HepG2 (cell line): ENCODE measurements at regions not wholly inside any gene's neighbourhood (a gene's known extent, or its start where the extent isn't known, plus 50 kb on each side); places are given as distances from the start of the nearest gene placed in this dataset.

Source experiments
- ATAC-seq: fragments of 200-7000 bp; cut with Tn5 transposase; 3 replicates; pipeline ENCODE4 v1.9.1; 2020; ENCODE audit warnings: mild to moderate bottlenecking, moderate library complexity
- BruUV-seq: library from RNA; stranded (reverse); fragments of 400-500 nt; replicated peaks from 2 replicates; lab custom pipeline; 2021; lab: Mats Ljungman, UMichigan
- CTCF ChIA-PET: fragments of 300-600 bp; formaldehyde crosslinking; extraction: SDS; loops from one replicate; lab custom pipeline; 2021; ENCODE audit warnings: low total read pairs, inconsistent platforms, low intra/inter-chr PET ratio; lab: Yijun Ruan, JAX
- POLR2A ChIA-PET: fragments of 350-600 bp; sonication (Branson Sonifier 250); formaldehyde crosslinking; loops from one replicate; lab custom pipeline; 2020; ENCODE audit warnings: antibody characterized with exemption, inconsistent platforms; lab: Yijun Ruan, JAX
- DNase-seq: peaks from one replicate; pipeline ENCODE4 v3.0.0-alpha.2; 2015; ENCODE audit warnings: low spot score
- FAIRE-seq: peaks from 3 replicates; lab custom pipeline; 2011; peaks lifted over from hg19 to GRCh38; lab: Jason Lieb, UNC
- H2AFZ ChIP-seq: one replicate; pipeline ENCODE4 v1.6.1; 2011; ENCODE audit warnings: low read length, inconsistent platforms
- H3K27ac ChIP-seq: fragments of 300-600 bp; 3 replicates; pipeline ENCODE4 v1.8.0; 2011; ENCODE audit warnings: mixed run types, mild to moderate bottlenecking, mixed read lengths, low read length, inconsistent platforms; ENCODE audit not compliant: insufficient read depth; ENCODE audit errors: extremely low read length
- H3K27me3 ChIP-seq, 2 experiments: fragments of 200-600 bp in 1 of 2; 2 replicates in 1 of 2; 3 replicates in 1 of 2; pipeline versions ENCODE4 v1.6.0 to v1.8.0; 2011; ENCODE audit warnings: low read length in 2 of 2, mild to moderate bottlenecking in 2 of 2, moderate library complexity in 2 of 2, inconsistent platforms in 1 of 2; ENCODE audit not compliant: insufficient read depth in 2 of 2, control insufficient read depth in 1 of 2
- H3K36me3 ChIP-seq, 2 experiments: fragments of 200-600 bp in 1 of 2; replicated peaks in 1 of 2; 2 replicates in 1 of 2; 3 replicates in 1 of 2; pipeline versions ENCODE4 v1.5.1 to v1.8.0; 2011; ENCODE audit warnings: low read length in 2 of 2, inconsistent platforms in 1 of 2; ENCODE audit not compliant: insufficient read depth in 2 of 2, control insufficient read depth in 1 of 2
- H3K4me1 ChIP-seq: 2 replicates; pipeline ENCODE4 v1.5.1; 2012; ENCODE audit warnings: low read length, inconsistent platforms; ENCODE audit not compliant: insufficient read depth
- H3K4me2 ChIP-seq: 2 replicates; pipeline ENCODE4 v1.6.0; 2011; ENCODE audit warnings: low read depth, low read length, inconsistent platforms
- H3K4me3 ChIP-seq, 3 experiments: fragments of 200-600 bp in 1 of 3; sonication (generic), shearing (Covaris generic) in 1 of 3; replicated peaks in 1 of 3; 2 replicates each; pipeline ENCODE4 v1.5.1; 2011 to 2016; ENCODE audit warnings: low read length in 3 of 3, inconsistent platforms in 2 of 3, low read depth in 2 of 3, mild to moderate bottlenecking in 2 of 3, control low read depth in 1 of 3, mixed read lengths in 1 of 3; ENCODE audit not compliant: insufficient read depth in 1 of 3
- H3K79me2 ChIP-seq: one replicate; pipeline ENCODE4 v1.6.1; 2011; ENCODE audit warnings: low read length, inconsistent platforms; ENCODE audit not compliant: insufficient read depth
- H3K9ac ChIP-seq: 2 replicates; pipeline ENCODE4 v1.6.0; 2011; ENCODE audit warnings: mild to moderate bottlenecking, low read depth, low read length, inconsistent platforms; ENCODE audit not compliant: insufficient read depth
- H3K9me3 ChIP-seq: 2 replicates; pipeline ENCODE4 v1.5.1; 2012; ENCODE audit warnings: mild to moderate bottlenecking, low read length
- H4K20me1 ChIP-seq: 2 replicates; pipeline ENCODE4 v1.6.0; 2011; ENCODE audit warnings: inconsistent platforms, mild to moderate bottlenecking, low read length, moderate library complexity; ENCODE audit not compliant: insufficient read depth
- CREB1 ChIP-seq, 2 experiments: fragments of 450-650 bp in 1 of 2; IDR thresholded peaks; 2 replicates each; pipeline ENCODE4 v1.6.1; 2016 to 2017; ENCODE audit warnings: control low read depth in 1 of 2, mild to moderate bottlenecking in 1 of 2, missing compliant biosample characterization in 1 of 2, missing genetic modification characterization in 1 of 2
- FOXO1 ChIP-seq: sonication (generic); formaldehyde crosslinking; IDR thresholded peaks from 2 replicates; pipeline ENCODE4 v1.4.0; 2020; ENCODE audit warnings: missing genetic modification reagents
- GZF1 ChIP-seq: sonication (generic); formaldehyde crosslinking; IDR thresholded peaks from 2 replicates; pipeline ENCODE4 v1.5.1; 2020; ENCODE audit warnings: mild to moderate bottlenecking, missing genetic modification reagents
- ISX ChIP-seq: sonication (generic); formaldehyde crosslinking; conservative IDR thresholded peaks from 2 replicates; pipeline ENCODE4 v1.5.0; 2020; ENCODE audit warnings: missing genetic modification reagents
- RARG ChIP-seq: sonication (generic); formaldehyde crosslinking; IDR thresholded peaks from 2 replicates; pipeline ENCODE4 v1.4.0; 2020; ENCODE audit warnings: low read depth, mild to moderate bottlenecking, missing genetic modification reagents
- ZBTB1 ChIP-seq: sonication (generic); formaldehyde crosslinking; IDR thresholded peaks from 2 replicates; pipeline ENCODE4 v1.4.0; 2020; ENCODE audit warnings: missing genetic modification reagents, borderline replicate concordance
- ZNF143 ChIP-seq: sonication (generic); formaldehyde crosslinking; IDR thresholded peaks from 2 replicates; pipeline ENCODE4 v1.4.0; 2020; ENCODE audit warnings: missing genetic modification reagents
- ZNF383 ChIP-seq: sonication (generic); formaldehyde crosslinking; IDR thresholded peaks from 2 replicates; pipeline ENCODE4 v1.4.0; 2020; ENCODE audit warnings: missing genetic modification reagents, mild to moderate bottlenecking, borderline replicate concordance
- ZNF598 ChIP-seq: sonication (generic); formaldehyde crosslinking; IDR thresholded peaks from 2 replicates; pipeline ENCODE4 v1.5.1; 2020; ENCODE audit warnings: mild to moderate bottlenecking, missing genetic modification reagents, borderline replicate concordance
- ZNF720 ChIP-seq: sonication (generic); formaldehyde crosslinking; IDR thresholded peaks from 2 replicates; pipeline ENCODE4 v1.4.0; 2020; ENCODE audit warnings: missing genetic modification reagents
- ZNF75D ChIP-seq: sonication (generic); formaldehyde crosslinking; IDR thresholded peaks from 2 replicates; pipeline ENCODE4 v1.8.1; 2023; ENCODE audit warnings: missing genetic modification reagents, mild to moderate bottlenecking, borderline replicate concordance
- ZNF780A ChIP-seq: sonication (generic); formaldehyde crosslinking; IDR thresholded peaks from 2 replicates; pipeline ENCODE4 v1.8.0; 2022; ENCODE audit warnings: mild to moderate bottlenecking, missing genetic modification reagents, moderate library complexity
- ZNF841 ChIP-seq: sonication (generic); formaldehyde crosslinking; IDR thresholded peaks from 2 replicates; pipeline ENCODE4 v1.8.1; 2023; ENCODE audit warnings: missing genetic modification reagents, borderline replicate concordance
- WGBS: methylation state at CpG from one replicate; pipeline ENCODE4 v1.1.6; 2017; ENCODE audit warnings: low lambda C conversion rate; 5-methylcytosine and 5-hydroxymethylcytosine counted together
- in situ Hi-C: cut with HindIII; loops from 2 replicates; pipeline ENCODE4 v1.10.0; 2017; ENCODE audit warnings: low pct_unique_long_range_greater_than_20kb; ENCODE audit not compliant: extremely low pct_ligation_motif_present
- intact Hi-C: fragments of 100-400 bp; cut with micrococcal nuclease; formaldehyde crosslinking; loops from one replicate; pipeline ENCODE4 v1.10.0; 2022; ENCODE audit not compliant: unreplicated experiment
- TF ChIP-seq, protein P1 (sequence below): sonication (generic); formaldehyde crosslinking; IDR thresholded peaks from 2 replicates; pipeline ENCODE4 v1.8.0; 2022; ENCODE audit warnings: mild to moderate bottlenecking, missing genetic modification reagents, borderline replicate concordance

DNA sequence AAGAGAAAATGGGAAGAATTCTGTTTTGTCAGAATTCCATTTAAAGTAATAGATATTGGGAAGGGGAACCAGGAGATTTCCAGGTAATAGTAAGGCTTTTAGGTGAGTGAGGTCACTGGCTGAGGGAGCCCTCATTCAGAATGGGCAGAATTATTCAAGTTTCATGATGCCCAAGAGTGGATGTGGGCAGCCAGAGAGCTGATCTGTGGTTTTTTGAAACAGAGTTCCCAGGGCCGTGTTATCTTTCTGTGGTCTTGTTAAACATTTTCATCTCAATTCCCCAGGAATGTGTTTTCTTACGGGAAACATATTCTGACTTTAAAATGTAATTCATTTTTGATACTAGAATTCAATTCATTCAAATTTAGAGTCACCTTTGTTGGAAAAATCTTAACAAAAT is 182.0 kb upstream of the AADAT start (continued):
- TF ChIP-seq, protein P1, sequence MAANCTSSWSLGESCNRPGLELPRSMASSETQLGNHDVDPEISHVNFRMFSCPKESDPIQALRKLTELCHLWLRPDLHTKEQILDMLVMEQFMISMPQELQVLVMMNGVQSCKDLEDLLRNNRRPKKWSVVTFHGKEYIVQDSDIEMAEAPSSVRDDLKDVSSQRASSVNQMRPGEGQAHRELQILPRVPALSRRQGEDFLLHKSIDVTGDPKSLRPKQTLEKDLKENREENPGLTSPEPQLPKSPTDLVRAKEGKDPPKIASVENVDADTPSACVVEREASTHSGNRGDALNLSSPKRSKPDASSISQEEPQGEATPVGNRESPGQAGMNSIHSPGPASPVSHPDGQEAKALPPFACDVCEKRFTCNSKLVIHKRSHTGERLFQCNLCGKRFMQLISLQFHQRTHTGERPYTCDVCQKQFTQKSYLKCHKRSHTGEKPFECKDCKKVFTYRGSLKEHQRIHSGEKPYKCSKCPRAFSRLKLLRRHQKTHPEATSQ (CRISPR knock-in tag): no peak
- TF ChIP-seq FOXO1: no peak
- no peak for TF ChIP-seq ISX

DNA sequence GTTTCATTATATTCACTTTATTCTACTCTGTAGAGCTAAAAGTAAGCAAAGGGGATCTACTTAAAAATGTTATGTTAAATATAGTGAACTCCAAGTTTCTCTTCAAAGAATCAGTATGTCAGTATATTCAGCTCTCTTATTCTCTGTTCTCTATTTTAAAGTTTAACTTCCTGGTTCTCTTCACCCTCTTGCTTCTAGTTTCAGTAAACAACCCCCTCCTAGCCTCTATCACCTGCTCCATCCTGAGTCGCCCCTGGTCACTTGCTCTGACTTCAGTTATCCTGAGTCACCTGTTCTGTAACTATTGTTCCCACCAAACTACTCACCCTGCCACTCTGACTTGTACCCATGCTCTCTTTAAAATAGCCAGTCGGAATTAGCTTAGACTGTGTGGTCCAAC is 180.9 kb upstream of the AADAT start:
- Histone ChIP-seq H3K27ac (no peak overlapping the region), H3K27me3 (no peaks in the 10 kb centered on the region), H3K36me3 (no peaks in the 10 kb centered on the region), H2AFZ (no peak overlapping the region)
- in situ Hi-C loops: loop anchor here (25.0 kb wide), 1 partner anchor 133 kb away; no protein-coding TSS in a partner anchor
- TF ChIP-seq ZNF143 (no peak), ZNF383 (CRISPR knock-in tag) (no peak), CREB1 (IDR thresholded peaks at IDR 0.05) (no peak), CREB1 (CRISPR knock-in tag; IDR thresholded peaks at IDR 0.05) (no peak), ZNF780A (no peak), ZNF75D (CRISPR knock-in tag) (no peak), ZNF720 (CRISPR knock-in tag) (no peak), RARG (no peak), ZNF841 (CRISPR knock-in tag) (no peak), GZF1 (CRISPR knock-in tag) (no peak), ZBTB1 (CRISPR knock-in tag) (no peak), ZNF598 (CRISPR knock-in tag) (no peak)
- TF ChIP-seq, all 625 proteins: peak for 0
- ChIA-PET CTCF (no interaction called here), POLR2A (no interaction called here)
- BruUV-seq: no TSS peak
- no peak overlapping the region for H3K9ac ChIP-seq
- no peaks in the 10 kb centered on the region for H4K20me1 ChIP-seq
- H3K9me3 ChIP-seq: no peaks in the 10 kb centered on the region
- intact Hi-C loops: no loop called here
- no peak for DNase-seq
- no peak for FAIRE-seq
- no peak overlapping the region for H3K4me3 ChIP-seq
- WGBS: 24% methylated on average over 2 of the region's 2 CpGs
- H3K79me2 ChIP-seq: no peaks in the 10 kb centered on the region
- no peaks in the 10 kb centered on the region for H3K4me1 ChIP-seq
- ATAC-seq: no peak
- no peak overlapping the region for H3K4me2 ChIP-seq
